HG02759 (cell line): ENCODE measurements at regions not wholly inside any gene's neighbourhood (a gene's known extent, or its start where the extent isn't known, plus 50 kb on each side); places are given as distances from the start of the nearest gene placed in this dataset.
"Not testable (repeated sequence)": the region's sequence is repeated elsewhere in the genome, so short reads cannot be mapped to it uniquely, and the experiment has no call there.

Source experiments
- ATAC-seq: cut with Tn5 transposase; IDR thresholded peaks from one replicate; pipeline ENCODE4 v1.9.1; 2021; ENCODE audit warnings: mild to moderate bottlenecking, moderate library complexity; ENCODE audit not compliant: unreplicated experiment

- ATAC-seq = not testable (repeated sequence)
These were observed 60.3 kb downstream of the GOLGA8K start for GRCh38 chr15:32342772-32343199.

- not testable (repeated sequence) for ATAC-seq
These were observed 60.8 kb downstream of the GOLGA8K start for GRCh38 chr15:32342268-32342667.

- not testable (repeated sequence) for ATAC-seq
These were observed 61.6 kb downstream of the GOLGA8K start for GRCh38 chr15:32341530-32341929.

- not testable (repeated sequence) for ATAC-seq
These were observed 66.3 kb downstream of the GOLGA8K start for GRCh38 chr15:32336804-32337203.

- ATAC-seq = not testable (repeated sequence)
These were observed 79.7 kb downstream of the GOLGA8K start for GRCh38 chr15:32323353-32323752.

GRCh38 chr15:32319247-32319646 lies 83.8 kb downstream of the GOLGA8K start:
- ATAC-seq = not testable (repeated sequence)

GRCh38 chr15:32316482-32316881 lies 86.6 kb downstream of the GOLGA8K start:
- not testable (repeated sequence) for ATAC-seq

- ATAC-seq = not testable (repeated sequence)
These were observed 87.8 kb downstream of the GOLGA8K start for GRCh38 chr15:32315079-32315939.

GRCh38 chr15:32313446-32314209 lies 89.5 kb downstream of the GOLGA8K start:
- not testable (repeated sequence) for ATAC-seq

GRCh38 chr15:32312721-32313120 lies 90.4 kb downstream of the GOLGA8K start:
- not testable (repeated sequence) for ATAC-seq

GRCh38 chr15:32307592-32307991 lies 95.5 kb downstream of the GOLGA8K start:
- not testable (repeated sequence) for ATAC-seq

GRCh38 chr15:32276200-32276830 lies 126.8 kb downstream of the GOLGA8K start:
- peak; percentile 81 for ATAC-seq

- ATAC-seq = not testable (repeated sequence)
These were observed 149.1 kb downstream of the GOLGA8K start for GRCh38 chr15:32253958-32254357.

GRCh38 chr15:32249207-32249606 lies 153.9 kb downstream of the GOLGA8K start:
- ATAC-seq = not testable (repeated sequence)

GRCh38 chr15:32243727-32244126 lies 159.4 kb downstream of the GOLGA8K start:
- ATAC-seq = not testable (repeated sequence)

- ATAC-seq = not testable (repeated sequence)
These were observed 160.1 kb downstream of the GOLGA8K start for GRCh38 chr15:32242780-32243528.

- not testable (repeated sequence) for ATAC-seq
These were observed 175.5 kb downstream of the GOLGA8K start for GRCh38 chr15:32227410-32228114.

GRCh38 chr15:32222716-32223115 lies 180.4 kb downstream of the GOLGA8K start:
- ATAC-seq = no peak
